ENCODE measurements at regions not wholly inside any gene's neighbourhood (a gene's known extent, or its start where the extent isn't known, plus 50 kb on each side); places are given as distances from the start of the nearest gene placed in this dataset.

DNA sequence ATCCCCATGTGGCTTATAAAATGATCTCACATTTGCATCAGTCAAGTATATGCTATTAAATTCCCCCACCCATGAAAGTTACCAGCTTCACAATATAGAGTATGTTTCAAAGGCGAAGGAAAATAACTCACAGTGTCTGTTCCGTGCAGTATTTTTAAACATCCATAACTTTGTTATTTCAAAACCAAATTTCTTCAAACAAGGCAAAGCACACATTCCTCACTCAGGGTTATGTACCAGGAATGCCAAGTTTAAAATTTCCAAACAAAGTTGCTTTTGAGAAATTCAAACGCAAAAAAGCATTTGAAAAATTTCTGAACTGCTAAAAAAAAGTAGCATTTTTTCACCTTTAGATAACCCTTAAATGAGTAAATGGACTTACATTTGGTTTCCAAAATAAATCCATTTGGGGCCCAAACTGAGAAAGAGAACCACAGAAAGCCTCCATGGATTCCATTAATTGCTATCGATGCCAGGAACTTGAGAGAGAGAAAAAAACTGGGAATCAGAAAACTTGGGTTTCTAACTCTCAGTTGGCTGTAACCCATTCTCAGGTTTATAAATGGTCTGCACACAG lies 149.5 kb downstream of the SLC30A10 start:
- no peak for DNase-seq (ENCODE audit: low read depth in 1 of 2, low spot score in 1 of 2)
- in situ Hi-C loops (cut with HindIII; ENCODE audit: low pct_unique_long_range_greater_than_20kb, low sequenced_read_pairs), result no loop called here
- no peak for TF ChIP-seq JUND (IDR thresholded peaks at IDR 0.05; ENCODE audit: low read depth)

DNA sequence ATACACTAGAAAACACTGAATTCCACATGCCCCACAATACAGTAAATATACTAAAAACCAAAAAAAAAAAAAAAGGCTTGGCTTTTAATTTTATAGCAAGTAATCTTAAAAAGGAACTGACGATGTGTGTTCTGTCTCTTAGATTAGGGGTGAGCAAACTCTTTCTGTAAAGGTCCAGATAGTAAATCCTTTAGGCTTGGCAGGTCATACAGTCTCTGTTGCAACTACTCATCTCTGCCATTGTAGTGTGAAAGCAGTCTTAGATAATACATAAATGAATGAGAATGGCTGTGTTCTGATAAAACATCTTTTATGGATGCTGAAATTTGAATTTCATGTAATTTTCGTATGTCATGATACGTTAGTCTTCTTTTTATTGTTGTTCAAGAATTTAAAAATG lies 150.2 kb downstream of the SLC30A10 start:
- DNase-seq (ENCODE audit: low read depth in 1 of 2, low spot score in 1 of 2), result no peak
- in situ Hi-C loops (cut with HindIII; ENCODE audit: low pct_unique_long_range_greater_than_20kb, low sequenced_read_pairs), result no loop called here
- TF ChIP-seq JUND (IDR thresholded peaks at IDR 0.05; ENCODE audit: low read depth), result no peak

DNA sequence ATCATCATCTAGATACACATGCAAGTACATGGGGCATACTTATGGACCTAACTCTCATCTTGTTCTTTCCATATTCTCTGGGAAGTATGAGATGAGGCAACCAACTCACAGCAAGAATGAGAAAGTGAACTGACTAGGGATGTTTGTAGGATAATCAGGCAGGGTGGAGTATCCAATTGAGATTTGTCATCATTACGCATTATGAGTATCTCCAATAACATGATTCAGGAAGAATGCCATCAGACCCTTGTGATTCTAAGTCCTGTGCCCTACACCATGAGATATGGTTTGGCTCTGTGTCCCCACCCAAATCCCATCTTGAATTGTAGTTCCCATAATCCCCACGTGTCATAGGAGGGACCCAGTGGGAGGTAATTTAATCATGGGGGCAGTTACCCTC lies 154.0 kb downstream of the SLC30A10 start:
- TF ChIP-seq JUND (IDR thresholded peaks at IDR 0.05; ENCODE audit: low read depth), result no peak
- in situ Hi-C loops (cut with HindIII; ENCODE audit: low pct_unique_long_range_greater_than_20kb, low sequenced_read_pairs), result no loop called here
- DNase-seq (ENCODE audit: low read depth in 1 of 2, low spot score in 1 of 2), result no peak

DNA sequence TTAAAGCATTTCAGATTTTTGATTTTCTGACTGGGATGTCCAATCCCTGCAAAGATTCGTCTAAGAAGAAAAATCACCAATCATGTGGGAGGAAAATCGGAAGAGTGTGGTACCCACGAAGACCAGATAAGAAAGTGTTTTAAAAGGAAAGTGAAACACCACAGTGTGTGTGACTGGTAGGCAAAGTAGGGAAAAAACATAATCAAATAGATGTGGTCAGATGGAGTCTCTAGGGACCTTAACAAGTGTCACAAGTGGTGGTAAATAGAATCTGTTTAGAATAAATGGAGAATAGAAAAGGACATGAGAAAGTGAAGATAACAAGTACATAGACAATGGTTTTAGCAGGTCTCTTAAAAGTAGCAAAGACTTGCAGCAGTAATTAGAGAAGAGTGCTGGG lies 154.6 kb downstream of the SLC30A10 start:
- in situ Hi-C loops (cut with HindIII; ENCODE audit: low pct_unique_long_range_greater_than_20kb, low sequenced_read_pairs), result no loop called here
- DNase-seq (ENCODE audit: low read depth in 1 of 2, low spot score in 1 of 2), result no peak
- TF ChIP-seq JUND (IDR thresholded peaks at IDR 0.05; ENCODE audit: low read depth), result no peak

- in situ Hi-C loops (cut with HindIII; ENCODE audit: low pct_unique_long_range_greater_than_20kb, low sequenced_read_pairs), result no loop called here
- no peak for DNase-seq (ENCODE audit: low read depth in 1 of 2, low spot score in 1 of 2)
- TF ChIP-seq JUND (IDR thresholded peaks at IDR 0.05; ENCODE audit: low read depth), result no peak
Observed at GRCh38 chr1:219773110-219773509, 155.2 kb downstream of the SLC30A10 start.

DNA sequence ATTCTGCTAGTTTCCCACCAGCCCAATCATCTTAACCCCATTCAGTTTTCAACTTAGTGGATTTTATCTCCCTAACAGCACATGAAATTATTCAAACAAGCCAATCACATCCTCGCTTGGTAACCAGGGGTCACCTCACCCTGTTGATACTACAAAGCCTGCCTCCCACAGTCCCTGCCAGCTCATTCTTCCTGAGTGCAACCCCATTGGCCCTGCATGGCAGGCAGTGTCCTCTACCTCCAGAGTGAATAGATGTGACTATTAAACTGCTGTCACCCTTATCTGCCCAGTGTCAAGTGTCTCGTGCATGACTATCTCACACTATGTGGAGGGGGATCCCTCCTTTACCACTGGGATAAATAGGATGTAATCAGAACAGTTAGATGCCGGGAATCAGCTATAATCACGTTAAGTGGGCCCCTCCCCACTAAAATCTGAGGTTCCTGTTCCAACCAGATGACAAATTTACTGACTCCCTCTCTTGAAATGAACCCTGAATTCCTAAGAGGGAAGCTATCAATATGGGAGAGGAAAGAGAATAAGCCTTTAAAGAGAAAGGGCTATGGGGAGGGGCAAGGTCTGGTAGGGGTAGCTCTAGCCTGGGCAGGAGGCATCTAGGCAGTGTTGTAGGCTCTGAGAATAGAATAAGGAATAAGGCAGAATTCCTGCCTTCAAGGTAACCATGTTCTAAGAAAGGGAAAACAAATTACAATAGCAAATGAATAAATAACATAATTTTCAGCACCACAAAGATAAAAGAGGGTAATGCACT lies 155.9 kb downstream of the SLC30A10 start:
- TF ChIP-seq JUND (IDR thresholded peaks at IDR 0.05; ENCODE audit: low read depth), result no peak
- DNase-seq (ENCODE audit: low read depth in 1 of 2, low spot score in 1 of 2), result no peak
- in situ Hi-C loops (cut with HindIII; ENCODE audit: low pct_unique_long_range_greater_than_20kb, low sequenced_read_pairs), result no loop called here

DNA sequence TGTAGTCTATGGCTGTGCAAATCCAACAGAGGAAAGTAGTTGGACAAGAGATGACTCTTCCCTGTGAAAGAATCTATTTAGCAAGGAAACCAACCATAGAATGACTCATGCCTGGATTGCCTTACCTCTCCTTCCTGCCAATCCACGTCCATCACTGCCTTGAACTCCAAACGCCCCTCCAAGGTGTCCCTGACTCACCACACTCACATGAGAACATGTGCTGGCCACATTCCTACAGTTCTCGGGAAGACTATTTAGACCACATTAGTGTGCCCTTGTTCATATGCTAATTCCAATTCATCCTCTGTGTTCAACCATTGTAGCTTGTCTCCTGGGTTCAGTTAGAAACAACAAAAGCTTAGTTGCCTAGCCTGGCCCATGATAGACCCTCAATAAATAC lies 157.3 kb downstream of the SLC30A10 start:
- in situ Hi-C loops (cut with HindIII; ENCODE audit: low pct_unique_long_range_greater_than_20kb, low sequenced_read_pairs), result no loop called here
- no peak for TF ChIP-seq JUND (IDR thresholded peaks at IDR 0.05; ENCODE audit: low read depth)
- no peak for DNase-seq (ENCODE audit: low read depth in 1 of 2, low spot score in 1 of 2)

DNA sequence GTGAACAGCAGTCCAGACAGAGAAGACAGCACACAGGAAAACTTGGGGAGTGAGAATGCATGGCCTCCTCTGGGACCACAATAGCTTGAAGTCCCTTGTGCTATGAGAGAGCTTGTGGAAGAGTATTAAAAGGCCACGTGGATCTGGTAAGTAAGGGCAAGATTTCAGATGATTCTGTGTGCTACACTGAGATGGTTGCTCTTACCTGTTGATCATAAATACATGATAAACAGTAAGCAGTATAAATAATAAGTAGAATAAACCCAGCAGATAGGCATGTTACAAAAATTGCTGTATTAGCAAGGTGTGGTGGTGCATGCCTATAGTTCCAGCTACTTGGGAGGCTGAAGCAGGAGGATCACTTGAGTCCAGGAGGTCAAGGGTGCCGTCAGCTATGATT lies 150.4 kb upstream of the ZC3H11B start:
- DNase-seq (ENCODE audit: low read depth in 1 of 2, low spot score in 1 of 2), result no peak
- TF ChIP-seq JUND (IDR thresholded peaks at IDR 0.05; ENCODE audit: low read depth), result no peak
- in situ Hi-C loops (cut with HindIII; ENCODE audit: low pct_unique_long_range_greater_than_20kb, low sequenced_read_pairs), result no loop called here

- TF ChIP-seq JUND (IDR thresholded peaks at IDR 0.05; ENCODE audit: low read depth), result no peak
- in situ Hi-C loops (cut with HindIII; ENCODE audit: low pct_unique_long_range_greater_than_20kb, low sequenced_read_pairs), result no loop called here
- no peak for DNase-seq (ENCODE audit: low read depth in 1 of 2, low spot score in 1 of 2)
Observed at GRCh38 chr1:219761208-219761860, 148.4 kb upstream of the ZC3H11B start.

- no peak for TF ChIP-seq JUND (IDR thresholded peaks at IDR 0.05; ENCODE audit: low read depth)
- no peak for DNase-seq (ENCODE audit: low read depth in 1 of 2, low spot score in 1 of 2)
- in situ Hi-C loops (cut with HindIII; ENCODE audit: low pct_unique_long_range_greater_than_20kb, low sequenced_read_pairs), result no loop called here
Observed at GRCh38 chr1:219759095-219759494, 146.2 kb upstream of the ZC3H11B start.

DNA sequence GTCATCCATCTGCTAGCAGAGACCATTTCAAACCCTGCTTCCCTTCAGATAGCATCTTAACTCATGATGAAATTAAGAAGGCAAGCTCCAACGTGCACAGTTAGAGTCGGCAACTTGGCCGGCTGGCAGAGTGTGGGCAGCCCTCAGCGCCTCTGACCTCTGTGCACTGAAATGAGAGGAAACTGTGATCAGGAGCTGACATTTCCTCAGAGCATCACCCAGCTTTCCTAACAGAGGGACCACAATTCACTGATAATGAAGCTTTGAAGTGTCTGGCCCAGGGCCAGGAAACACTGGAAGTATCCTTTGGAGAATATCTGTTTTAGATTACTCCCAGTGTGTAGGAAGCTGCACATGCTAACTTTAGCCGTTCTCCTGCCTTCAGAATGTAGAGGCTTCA lies 145.0 kb upstream of the ZC3H11B start:
- DNase-seq (ENCODE audit: low read depth in 1 of 2, low spot score in 1 of 2), result no peak
- TF ChIP-seq JUND (IDR thresholded peaks at IDR 0.05; ENCODE audit: low read depth), result no peak
- in situ Hi-C loops (cut with HindIII; ENCODE audit: low pct_unique_long_range_greater_than_20kb, low sequenced_read_pairs), result no loop called here

DNA sequence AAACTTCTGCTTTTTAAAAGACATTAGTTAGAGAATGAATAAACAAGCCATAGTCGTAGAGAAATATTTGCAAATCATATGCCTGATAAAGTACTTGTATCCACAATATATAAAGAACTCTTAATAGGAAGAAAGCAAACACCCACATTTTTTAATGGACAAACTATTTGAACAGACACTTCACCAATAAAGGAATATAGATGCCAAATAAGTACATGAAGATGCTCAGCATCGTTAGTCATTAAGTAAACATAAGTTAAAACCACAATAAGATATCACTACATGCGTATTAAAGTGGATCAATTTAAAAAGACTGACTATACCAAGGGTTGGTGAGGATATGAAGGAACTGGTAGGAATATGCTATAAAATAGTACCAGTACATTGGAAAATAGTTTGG lies 142.3 kb upstream of the ZC3H11B start:
- in situ Hi-C loops (cut with HindIII; ENCODE audit: low pct_unique_long_range_greater_than_20kb, low sequenced_read_pairs), result no loop called here
- no peak for TF ChIP-seq JUND (IDR thresholded peaks at IDR 0.05; ENCODE audit: low read depth)
- DNase-seq (ENCODE audit: low read depth in 1 of 2, low spot score in 1 of 2), result no peak

DNA sequence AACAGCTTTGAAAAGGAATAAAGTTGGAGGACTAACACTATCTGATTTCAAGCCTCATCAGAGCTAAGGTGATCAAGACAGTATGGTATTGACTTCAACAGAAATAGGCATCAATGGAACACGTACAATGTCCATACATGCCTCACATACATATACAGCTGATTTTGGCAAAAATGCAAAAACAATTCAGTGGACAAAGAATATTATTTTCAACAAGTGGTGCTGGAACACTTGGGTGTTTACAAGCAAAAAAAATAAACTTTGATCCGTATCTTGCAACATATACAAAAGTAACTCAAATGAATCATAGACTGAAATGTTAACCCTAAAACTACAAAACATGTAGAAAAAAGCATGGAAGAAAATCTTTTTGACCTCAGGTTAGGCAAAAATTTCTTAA lies 141.9 kb upstream of the ZC3H11B start:
- no peak for DNase-seq (ENCODE audit: low read depth in 1 of 2, low spot score in 1 of 2)
- no peak for TF ChIP-seq JUND (IDR thresholded peaks at IDR 0.05; ENCODE audit: low read depth)
- in situ Hi-C loops (cut with HindIII; ENCODE audit: low pct_unique_long_range_greater_than_20kb, low sequenced_read_pairs), result no loop called here
